GM21360 (cell line): ENCODE measurements at regions not wholly inside any gene's neighbourhood (a gene's known extent, or its start where the extent isn't known, plus 50 kb on each side); places are given as distances from the start of the nearest gene placed in this dataset.

Source experiments
- ATAC-seq: cut with Tn5 transposase; IDR thresholded peaks from one replicate; pipeline ENCODE4 v1.9.1; 2021; ENCODE audit warnings: mild to moderate bottlenecking, moderate library complexity; ENCODE audit not compliant: unreplicated experiment

GRCh38 chr4:137599734-137600133, 67.4 kb upstream of the PCDH18 start:
- ATAC-seq: no peak

- no peak for ATAC-seq
Observed at GRCh38 chr4:137597752-137598430, 65.6 kb upstream of the PCDH18 start.

- ATAC-seq: no peak
Observed at GRCh38 chr4:137587796-137588195, 55.5 kb upstream of the PCDH18 start.

- ATAC-seq: no peak
Observed at GRCh38 chr4:137583671-137584070, 51.4 kb upstream of the PCDH18 start.
